ENCODE measurements at regions not wholly inside any gene's neighbourhood (a gene's known extent, or its start where the extent isn't known, plus 50 kb on each side); places are given as distances from the start of the nearest gene placed in this dataset.

DNA sequence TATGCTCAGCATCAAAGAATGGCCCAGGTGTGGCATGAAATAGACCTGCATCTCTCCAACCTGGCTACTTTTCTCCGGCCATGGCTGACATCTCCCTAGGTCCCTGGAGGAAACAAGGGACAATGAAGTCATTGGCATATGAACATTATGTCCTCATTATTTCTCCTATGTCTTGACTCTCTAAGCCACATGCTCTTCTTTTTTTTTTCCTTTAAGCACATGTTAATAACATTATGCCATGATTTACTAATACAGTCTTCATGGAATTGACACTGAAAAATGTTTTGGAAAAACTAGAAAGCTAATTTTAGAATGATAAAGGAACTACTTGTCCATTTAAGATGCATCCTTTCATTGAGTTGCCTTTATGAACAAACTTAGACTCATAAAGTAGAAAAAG lies 628.9 kb downstream of the TNS3 start:
- TF ChIP-seq POLR2AphosphoS5 (IDR thresholded peaks at IDR 0.05; ENCODE audit: low read depth, low read length): no peak
- TF ChIP-seq, protein P1, sequence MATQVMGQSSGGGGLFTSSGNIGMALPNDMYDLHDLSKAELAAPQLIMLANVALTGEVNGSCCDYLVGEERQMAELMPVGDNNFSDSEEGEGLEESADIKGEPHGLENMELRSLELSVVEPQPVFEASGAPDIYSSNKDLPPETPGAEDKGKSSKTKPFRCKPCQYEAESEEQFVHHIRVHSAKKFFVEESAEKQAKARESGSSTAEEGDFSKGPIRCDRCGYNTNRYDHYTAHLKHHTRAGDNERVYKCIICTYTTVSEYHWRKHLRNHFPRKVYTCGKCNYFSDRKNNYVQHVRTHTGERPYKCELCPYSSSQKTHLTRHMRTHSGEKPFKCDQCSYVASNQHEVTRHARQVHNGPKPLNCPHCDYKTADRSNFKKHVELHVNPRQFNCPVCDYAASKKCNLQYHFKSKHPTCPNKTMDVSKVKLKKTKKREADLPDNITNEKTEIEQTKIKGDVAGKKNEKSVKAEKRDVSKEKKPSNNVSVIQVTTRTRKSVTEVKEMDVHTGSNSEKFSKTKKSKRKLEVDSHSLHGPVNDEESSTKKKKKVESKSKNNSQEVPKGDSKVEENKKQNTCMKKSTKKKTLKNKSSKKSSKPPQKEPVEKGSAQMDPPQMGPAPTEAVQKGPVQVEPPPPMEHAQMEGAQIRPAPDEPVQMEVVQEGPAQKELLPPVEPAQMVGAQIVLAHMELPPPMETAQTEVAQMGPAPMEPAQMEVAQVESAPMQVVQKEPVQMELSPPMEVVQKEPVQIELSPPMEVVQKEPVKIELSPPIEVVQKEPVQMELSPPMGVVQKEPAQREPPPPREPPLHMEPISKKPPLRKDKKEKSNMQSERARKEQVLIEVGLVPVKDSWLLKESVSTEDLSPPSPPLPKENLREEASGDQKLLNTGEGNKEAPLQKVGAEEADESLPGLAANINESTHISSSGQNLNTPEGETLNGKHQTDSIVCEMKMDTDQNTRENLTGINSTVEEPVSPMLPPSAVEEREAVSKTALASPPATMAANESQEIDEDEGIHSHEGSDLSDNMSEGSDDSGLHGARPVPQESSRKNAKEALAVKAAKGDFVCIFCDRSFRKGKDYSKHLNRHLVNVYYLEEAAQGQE (IDR thresholded peaks at IDR 0.05; ENCODE audit: insufficient read depth in 1 of 2, low read depth in 2 of 2, low read length in 2 of 2): no peak
